ENCODE measurements at regions not wholly inside any gene's neighbourhood (a gene's known extent, or its start where the extent isn't known, plus 50 kb on each side); places are given as distances from the start of the nearest gene placed in this dataset.

- H3K56ac ChIP-seq (replicated peaks; ENCODE audit: insufficient read length, low read depth, low read length) = no peak overlapping the region
- H3K27ac ChIP-seq (ENCODE audit: low read depth, low read length) = no peak overlapping the region
- ChIA-PET CTCF (ENCODE audit: partially characterized antibody) (interaction anchor here (0.6 to 1.3 kb wide), 3 partner anchors 9 to 661 kb away, joined by 3 to 6 read pairs (median 3); no protein-coding TSS in a partner anchor), POLR2A (ENCODE audit: partially characterized antibody) (no interaction called here)
- H3K18ac ChIP-seq (ENCODE audit: extremely low read depth, low read length) = no peak overlapping the region
- no peaks in the 10 kb centered on the region for H3K9me3 ChIP-seq (ENCODE audit: insufficient read depth in 2 of 2, low read depth in 1 of 2, low read length in 1 of 2)
- no peaks in the 10 kb centered on the region for H3K27me3 ChIP-seq (replicated peaks in 1 of 4; ENCODE audit: control insufficient read depth in 3 of 4, extremely low read depth in 1 of 4, insufficient read depth in 3 of 4, low read length in 3 of 4)
- H2AK5ac ChIP-seq (ENCODE audit: low read depth, low read length) = no peak overlapping the region
- no peak overlapping the region for H3K14ac ChIP-seq (ENCODE audit: insufficient read length)
- H4K8ac ChIP-seq (ENCODE audit: extremely low read depth, insufficient read depth, low read length) = no peak overlapping the region
- 81% methylated on average over 1 of the region's 1 CpG; no CpG with 5 or more reads in 1 of the 2 experiments for WGBS, 2 experiments (ENCODE audit: extremely low coverage in 1 of 2, insufficient coverage in 1 of 2, insufficient read length in 1 of 2, insufficient replicate concordance in 2 of 2, low coverage in 1 of 2, low lambda C conversion rate in 2 of 2, missing lambda C conversion rate in 1 of 2)
- H4K20me1 ChIP-seq (replicated peaks in 1 of 2; ENCODE audit: control insufficient read depth in 1 of 2, insufficient read depth in 2 of 2, low read length in 2 of 2) = no peaks in the 10 kb centered on the region
- no peak for DNase-seq (ENCODE audit: low read depth in 1 of 2, low spot score in 2 of 2)
- H2BK20ac ChIP-seq (ENCODE audit: low read length) = no peak overlapping the region
- FAIRE-seq = no peak
- H3K23me2 ChIP-seq (ENCODE audit: low read depth, low read length) = no peaks in the 10 kb centered on the region
- no peak overlapping the region for H4K5ac ChIP-seq (ENCODE audit: insufficient read length, low read depth, low read length)
- no peaks in the 10 kb centered on the region for H3K79me2 ChIP-seq (ENCODE audit: control insufficient read depth in 1 of 2, insufficient read depth in 2 of 2, low read length in 2 of 2)
- H2BK120ac ChIP-seq (replicated peaks; ENCODE audit: low read depth, low read length) = no peak overlapping the region
- H3K4ac ChIP-seq (replicated peaks; ENCODE audit: insufficient read length, low read depth, low read length) = no peak overlapping the region
- no peak overlapping the region for H2BK15ac ChIP-seq (ENCODE audit: low read length)
- H3K79me1 ChIP-seq (ENCODE audit: low read depth, low read length) = no peaks in the 10 kb centered on the region
- no peak overlapping the region for H2AFZ ChIP-seq (ENCODE audit: low read length)
- H3K9ac ChIP-seq (replicated peaks in 1 of 4; ENCODE audit: extremely low read depth in 1 of 4, low read depth in 3 of 4, low read length in 3 of 4) = no peak overlapping the region
- no peak overlapping the region for H3K4me2 ChIP-seq (ENCODE audit: insufficient read depth in 1 of 2, low read depth in 2 of 2, low read length in 2 of 2)
- H3K23ac ChIP-seq (ENCODE audit: insufficient read length) = no peak overlapping the region
- H2BK12ac ChIP-seq (ENCODE audit: low read depth, low read length) = no peak overlapping the region
- no peak overlapping the region for H3K4me3 ChIP-seq (ENCODE audit: extremely low read depth in 1 of 4, insufficient read depth in 2 of 4, low read depth in 3 of 4, low read length in 4 of 4)
- H3K4me1 ChIP-seq (replicated peaks in 1 of 4; ENCODE audit: control insufficient read depth in 3 of 4, insufficient read depth in 4 of 4, low read length in 3 of 4) = no peaks in the 10 kb centered on the region
- no peak overlapping the region for H4K91ac ChIP-seq (replicated peaks; ENCODE audit: insufficient read length, low read length)
- H3K36me3 ChIP-seq (ENCODE audit: control insufficient read depth in 2 of 4, insufficient read depth in 4 of 4, low read length in 3 of 4) = no peaks in the 10 kb centered on the region
- H2BK5ac ChIP-seq (ENCODE audit: low read depth, low read length) = no peak overlapping the region
- TF ChIP-seq JUND (IDR thresholded peaks at IDR 0.05; ENCODE audit: low read length) (no peak), SP2 (IDR thresholded peaks at IDR 0.05; ENCODE audit: low read length) (no peak), SUZ12 (IDR thresholded peaks at IDR 0.05; ENCODE audit: low read length) (no peak), CHD2 (IDR thresholded peaks at IDR 0.05; ENCODE audit: low read length) (no peak), POLR2A (IDR thresholded peaks at IDR 0.05; ENCODE audit: control extremely low read depth in 1 of 2, low read depth in 2 of 2, low read length in 2 of 2) (no peak), POLR2AphosphoS5 (IDR thresholded peaks at IDR 0.05; ENCODE audit: low read depth, low read length) (no peak), SIX5 (IDR thresholded peaks at IDR 0.05; ENCODE audit: low read depth, low read length) (no peak), FOSL1 (IDR thresholded peaks at IDR 0.05; ENCODE audit: insufficient read depth, low read depth, low read length) (no peak), SIRT6 (IDR thresholded peaks at IDR 0.05; ENCODE audit: low read length) (no peak), MAX (IDR thresholded peaks at IDR 0.05) (no peak), NANOG (IDR thresholded peaks at IDR 0.05; ENCODE audit: insufficient read depth, low read depth, low read length, poor library complexity, severe bottlenecking) (no peak), CTCF (IDR thresholded peaks at IDR 0.05; ENCODE audit: control extremely low read depth in 1 of 3, insufficient read depth in 1 of 3, low read depth in 1 of 3, low read length in 3 of 3) (peak in 1 of 3 experiments; percentile 7; a peak in 1 of 4 replicates)
- TF ChIP-seq, protein P1, sequence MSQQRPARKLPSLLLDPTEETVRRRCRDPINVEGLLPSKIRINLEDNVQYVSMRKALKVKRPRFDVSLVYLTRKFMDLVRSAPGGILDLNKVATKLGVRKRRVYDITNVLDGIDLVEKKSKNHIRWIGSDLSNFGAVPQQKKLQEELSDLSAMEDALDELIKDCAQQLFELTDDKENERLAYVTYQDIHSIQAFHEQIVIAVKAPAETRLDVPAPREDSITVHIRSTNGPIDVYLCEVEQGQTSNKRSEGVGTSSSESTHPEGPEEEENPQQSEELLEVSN (IDR thresholded peaks at IDR 0.05) = no peak
These were observed 744.7 kb downstream of the TUSC7 start for GRCh38 chr3:117454254-117454653.
